B cell (primary cell): ENCODE measurements at regions not wholly inside any gene's neighbourhood (a gene's known extent, or its start where the extent isn't known, plus 50 kb on each side); places are given as distances from the start of the nearest gene placed in this dataset.

Experiments used
- CTCF ChIP-seq: fragments of 200-600 bp; IDR thresholded peaks from one replicate; pipeline ENCODE4 v1.8.0; 2022; ENCODE audit warnings: antibody characterized with exemption, mild to moderate bottlenecking
- EZH2 ChIP-seq: IDR thresholded peaks from 2 replicates; pipeline ENCODE4 v1.6.1; 2012; ENCODE audit warnings: borderline replicate concordance, low read depth, mild to moderate bottlenecking, moderate library complexity, low read length; ENCODE audit not compliant: insufficient read depth, poor library complexity, severe bottlenecking

- no peak for TF ChIP-seq CTCF
- TF ChIP-seq EZH2, result no peak
These were observed 67.1 kb upstream of the PPP2R5A start for GRCh38 chr1:212218065-212218464.
